SK-N-SH (cell line): ENCODE measurements at regions not wholly inside any gene's neighbourhood (a gene's known extent, or its start where the extent isn't known, plus 50 kb on each side); places are given as distances from the start of the nearest gene placed in this dataset.

Experiments
- CTCF ChIA-PET: fragments of 300-600, 350-600 bp; formaldehyde crosslinking; extraction: SDS; loops from one replicate; lab custom pipeline; 2021; lab: Yijun Ruan, JAX
- POLR2A ChIA-PET: fragments of 350-600 bp; sonication (Branson Sonifier 250); formaldehyde crosslinking; extraction: SDS; loops from one replicate; lab custom pipeline; 2020; ENCODE audit warnings: antibody characterized with exemption, inconsistent platforms; lab: Yijun Ruan, JAX
- DNase-seq: peaks from one replicate; pipeline ENCODE4 v3.0.0; 2012
- H2AFZ ChIP-seq: fragments of 200-600 bp; sonication (generic); 2 replicates; pipeline ENCODE4 v1.8.1; 2016; ENCODE audit warnings: antibody characterized with exemption, mild to moderate bottlenecking, low read depth
- H3F3A ChIP-seq: fragments of 200-600 bp; sonication (generic); replicated peaks from 2 replicates; pipeline ENCODE3; 2016; ENCODE audit warnings: antibody characterized with exemption, mild to moderate bottlenecking; ENCODE audit not compliant: insufficient read depth
- H3K27ac ChIP-seq, 2 experiments: fragments of 200-500 bp in 1 of 2; fragments of 200-600 bp in 1 of 2; sonication (Bioruptor generic) in 1 of 2; sonication (generic), shearing (Covaris generic) in 1 of 2; 2 replicates each; pipeline versions ENCODE4 v1.5.1 to v1.6.1; 2014 to 2016; ENCODE audit warnings: low read depth in 2 of 2, inconsistent platforms in 1 of 2, low read length in 1 of 2, mild to moderate bottlenecking in 1 of 2, mixed read lengths in 1 of 2
- H3K27me3 ChIP-seq: fragments of 200-600 bp; sonication (generic), shearing (Covaris generic); 2 replicates; pipeline ENCODE4 v1.6.1; 2016; ENCODE audit warnings: mixed run types; ENCODE audit not compliant: insufficient read depth
- H3K36me3 ChIP-seq, 2 experiments: fragments of 200-500 bp in 1 of 2; fragments of 200-600 bp in 1 of 2; sonication (Bioruptor generic) in 1 of 2; sonication (generic) in 1 of 2; replicated peaks in 1 of 2; 2 replicates each; pipeline versions ENCODE3 to v1.5.1; 2014 to 2016; ENCODE audit warnings: low read length in 1 of 2, mild to moderate bottlenecking in 1 of 2; ENCODE audit not compliant: insufficient read depth in 2 of 2, control insufficient read depth in 1 of 2
- H3K4me1 ChIP-seq, 2 experiments: fragments of 200-500 bp in 1 of 2; fragments of 200-600 bp in 1 of 2; sonication (Bioruptor generic) in 1 of 2; sonication (generic), shearing (Covaris generic) in 1 of 2; 2 replicates each; pipeline versions ENCODE4 v1.5.1 to v1.6.1; 2014 to 2016; ENCODE audit warnings: low read depth in 1 of 2, low read length in 1 of 2, mixed run types in 1 of 2; ENCODE audit not compliant: insufficient read depth in 2 of 2, control insufficient read depth in 1 of 2
- H3K4me2 ChIP-seq: fragments of 200-600 bp; sonication (generic), shearing (Covaris generic); 2 replicates; pipeline ENCODE4 v1.6.1; 2017; ENCODE audit warnings: mixed run types
- H3K4me3 ChIP-seq, 2 experiments: fragments of 200-500 bp in 1 of 2; fragments of 200-600 bp in 1 of 2; sonication (Bioruptor generic) in 1 of 2; sonication (generic), shearing (Covaris generic) in 1 of 2; 2 replicates each; pipeline versions ENCODE4 v1.5.1 to v1.8.1; 2014 to 2016; ENCODE audit warnings: low read depth in 2 of 2, inconsistent platforms in 1 of 2, low read length in 1 of 2, mild to moderate bottlenecking in 1 of 2, mixed read lengths in 1 of 2, moderate library complexity in 1 of 2
- H3K79me2 ChIP-seq: fragments of 200-600 bp; sonication (generic); 2 replicates; pipeline ENCODE4 v1.8.1; 2017; ENCODE audit warnings: mild to moderate bottlenecking; ENCODE audit not compliant: insufficient read depth
- H3K9ac ChIP-seq: fragments of 200-600 bp; sonication (generic); 2 replicates; pipeline ENCODE4 v1.6.1; 2017; ENCODE audit warnings: mixed run types
- H3K9me2 ChIP-seq: fragments of 200-600 bp; sonication (generic); 2 replicates; pipeline ENCODE4 v1.6.1; 2017; ENCODE audit warnings: mixed run types
- H3K9me3 ChIP-seq: fragments of 200-600 bp; sonication (generic); 2 replicates; pipeline ENCODE4 v1.6.1; 2017; ENCODE audit warnings: mixed run types, mild to moderate bottlenecking, moderate library complexity
- H4K20me1 ChIP-seq: fragments of 200-600 bp; sonication (generic); 2 replicates; pipeline ENCODE4 v1.6.1; 2017; ENCODE audit warnings: mild to moderate bottlenecking, mixed run types; ENCODE audit not compliant: insufficient read depth
- CHD2 ChIP-seq: fragments of 150-350 bp; IDR thresholded peaks from 2 replicates; pipeline ENCODE4 v1.6.1; 2018; ENCODE audit warnings: low read length; ENCODE audit not compliant: partially characterized antibody
- ELF1 ChIP-seq: IDR thresholded peaks from 2 replicates; pipeline ENCODE4 v1.4.0; 2012
- EP300 ChIP-seq, 2 experiments: IDR thresholded peaks; 2 replicates each; pipeline versions ENCODE4 v1.4.0 to v1.6.1; 2012; ENCODE audit warnings: borderline replicate concordance in 1 of 2, low read depth in 1 of 2, low read length in 1 of 2
- EZH2phosphoT487 ChIP-seq: fragments of 200-600 bp; sonication (generic); IDR thresholded peaks from 2 replicates; pipeline ENCODE4 v1.6.1; 2017; ENCODE audit warnings: low read depth, mixed run types, mild to moderate bottlenecking, antibody characterized with exemption, moderate library complexity, borderline replicate concordance
- FOSL2 ChIP-seq: IDR thresholded peaks from 2 replicates; pipeline ENCODE4 v1.4.0; 2012; ENCODE audit warnings: low read depth, mild to moderate bottlenecking, moderate library complexity, borderline replicate concordance
- FOXJ3 ChIP-seq: sonication (generic); formaldehyde crosslinking; IDR thresholded peaks from 2 replicates; pipeline ENCODE4 v1.5.1; 2020; ENCODE audit warnings: mild to moderate bottlenecking, missing genetic modification reagents
- GABPA ChIP-seq: IDR thresholded peaks from 2 replicates; pipeline ENCODE4 v1.4.0; 2012; ENCODE audit warnings: low read depth, mild to moderate bottlenecking
- MXI1 ChIP-seq: IDR thresholded peaks from 2 replicates; pipeline ENCODE4 v1.6.1; 2012; ENCODE audit warnings: mild to moderate bottlenecking, low read depth, low read length, improper control_type of control experiment
- NFIC ChIP-seq: IDR thresholded peaks from 2 replicates; pipeline ENCODE4 v1.4.0; 2012; ENCODE audit warnings: borderline replicate concordance
- NRF1 ChIP-seq: IDR thresholded peaks from 2 replicates; pipeline ENCODE4 v1.6.1; 2012; ENCODE audit warnings: low read depth, mild to moderate bottlenecking, low read length
- POLR2AphosphoS5 ChIP-seq: IDR thresholded peaks from 2 replicates; pipeline ENCODE4 v1.6.1; 2012; ENCODE audit warnings: low read depth, low read length
- RAD21 ChIP-seq: IDR thresholded peaks from 2 replicates; pipeline ENCODE4 v1.6.1; 2012; ENCODE audit warnings: mild to moderate bottlenecking, low read length
- RCOR1 ChIP-seq: fragments of 150-350 bp; IDR thresholded peaks from 2 replicates; pipeline ENCODE4 v1.6.1; 2017; ENCODE audit warnings: antibody characterized with exemption, low read length
- RXRA ChIP-seq: IDR thresholded peaks from 2 replicates; pipeline ENCODE4 v1.4.0; 2012; ENCODE audit warnings: low read depth, mild to moderate bottlenecking, borderline replicate concordance
- SIN3A ChIP-seq: IDR thresholded peaks from 2 replicates; pipeline ENCODE4 v1.6.1; 2012; ENCODE audit warnings: low read depth, mild to moderate bottlenecking, low read length, moderate library complexity, borderline replicate concordance
- TCF12 ChIP-seq: IDR thresholded peaks from 2 replicates; pipeline ENCODE4 v1.4.0; 2012
- TEAD4 ChIP-seq: IDR thresholded peaks from 2 replicates; pipeline ENCODE4 v1.4.0; 2012; ENCODE audit warnings: mild to moderate bottlenecking, borderline replicate concordance; ENCODE audit not compliant: insufficient read depth
- WGBS: methylation state at CpG from one replicate; pipeline ENCODE4 v1.1.6; 2017; ENCODE audit warnings: low lambda C conversion rate; 5-methylcytosine and 5-hydroxymethylcytosine counted together
- TF ChIP-seq, protein P1 (sequence below): fragments of 200-600 bp; sonication (generic); IDR thresholded peaks from 2 replicates; pipeline ENCODE4 v1.6.1; 2017; ENCODE audit warnings: antibody characterized with exemption, mild to moderate bottlenecking, moderate library complexity
- TF ChIP-seq, protein P2 (sequence below): IDR thresholded peaks from 2 replicates; pipeline ENCODE4 v1.6.1; 2012; ENCODE audit warnings: mild to moderate bottlenecking, low read depth, low read length, moderate library complexity
- TF ChIP-seq, protein P3 (sequence below): fragments of 150-350 bp; IDR thresholded peaks from 2 replicates; pipeline ENCODE4 v1.6.1; 2016; ENCODE audit warnings: mild to moderate bottlenecking, low read depth, low read length
- TF ChIP-seq, protein P4 (sequence below): IDR thresholded peaks from 2 replicates; pipeline ENCODE4 v1.4.0; 2012; ENCODE audit warnings: low read depth, borderline replicate concordance
- TF ChIP-seq, protein P5 (sequence below): fragments of 150-350 bp; IDR thresholded peaks from 2 replicates; pipeline ENCODE4 v1.6.1; 2017; ENCODE audit warnings: antibody characterized with exemption, low read length, low read depth, borderline replicate concordance
- TF ChIP-seq, protein P6 (sequence below): IDR thresholded peaks from 2 replicates; pipeline ENCODE4 v1.4.0; 2012; ENCODE audit warnings: low read depth

DNA sequence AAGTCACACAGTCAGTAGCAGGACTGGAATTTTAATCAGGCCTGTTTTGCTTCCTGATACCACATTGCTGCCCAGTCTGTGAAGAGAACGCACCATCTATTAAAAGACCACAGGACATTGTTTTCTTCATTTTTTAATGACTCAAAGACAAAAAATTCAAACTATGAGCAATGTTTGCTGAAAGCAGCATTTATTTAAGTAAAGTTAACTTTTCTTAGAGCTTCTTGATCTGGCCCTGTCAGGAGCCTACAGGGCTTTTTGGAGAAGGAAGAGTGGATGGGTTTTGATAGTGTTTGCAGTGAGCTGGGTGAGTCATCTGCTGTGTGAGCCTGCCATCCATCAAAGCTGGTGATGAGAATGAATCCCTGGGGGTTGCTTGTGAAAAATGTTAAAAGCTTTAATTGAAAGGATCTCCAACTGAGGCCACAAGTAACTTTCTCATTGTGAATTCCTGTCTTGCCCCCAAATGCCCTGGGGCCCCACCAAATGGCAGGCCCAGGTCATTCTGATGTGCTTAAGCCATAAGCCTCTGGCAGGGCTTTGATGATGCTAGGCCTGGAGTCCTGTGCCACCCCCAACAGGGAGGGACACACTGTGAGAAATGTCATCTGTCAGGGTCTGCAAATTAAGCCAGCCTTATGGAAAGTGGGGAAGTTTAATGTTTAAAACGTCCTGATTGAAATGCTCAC, 136.2 kb upstream of the PFN2 start:
- no peaks in the 10 kb centered on the region for H3K27me3 ChIP-seq
- CTCF ChIA-PET = interaction anchor here (0.9 kb wide), 1 partner anchor 17 kb away, joined by 3 read pairs; no protein-coding TSS in a partner anchor
- 5% methylated on average over 2 of the region's 2 CpGs for WGBS
- no peaks in the 10 kb centered on the region for H3K79me2 ChIP-seq
- H3K9me2 ChIP-seq = no peaks in the 10 kb centered on the region
- H3K36me3 ChIP-seq = no peaks in the 10 kb centered on the region
- peaks cover 16 to 24% of the 10 kb centered on the region in 2 experiments for H3K4me1 ChIP-seq
- H3K27ac ChIP-seq = peak overlapping the region; percentile 91 to 93
- H4K20me1 ChIP-seq = no peaks in the 10 kb centered on the region
- H3K9ac ChIP-seq = peak overlapping the region; percentile 29; the same call in 1 of the 2 replicates
- POLR2A ChIA-PET = no interaction called here
- H3K4me3 ChIP-seq = no peak overlapping the region; a peak in 1 of 4 replicates
- H2AFZ ChIP-seq = no peak overlapping the region
- peak overlapping the region; percentile 54 for H3K4me2 ChIP-seq
- no peaks in the 10 kb centered on the region for H3K9me3 ChIP-seq
- peak; percentile 15 for DNase-seq
- H3F3A ChIP-seq = peaks cover 32% of the 10 kb centered on the region
- no peak for TF ChIP-seq CHD2
- peak; percentile 96 for TF ChIP-seq TEAD4
- TF ChIP-seq EP300 (IDR thresholded peaks at IDR 0.05; ENCODE audit: borderline replicate concordance in 1 of 2, low read depth in 1 of 2, low read length in 1 of 2) = peak; percentile 73 to 97
- TF ChIP-seq FOSL2 = peak; percentile 96
- TF ChIP-seq, protein P1, sequence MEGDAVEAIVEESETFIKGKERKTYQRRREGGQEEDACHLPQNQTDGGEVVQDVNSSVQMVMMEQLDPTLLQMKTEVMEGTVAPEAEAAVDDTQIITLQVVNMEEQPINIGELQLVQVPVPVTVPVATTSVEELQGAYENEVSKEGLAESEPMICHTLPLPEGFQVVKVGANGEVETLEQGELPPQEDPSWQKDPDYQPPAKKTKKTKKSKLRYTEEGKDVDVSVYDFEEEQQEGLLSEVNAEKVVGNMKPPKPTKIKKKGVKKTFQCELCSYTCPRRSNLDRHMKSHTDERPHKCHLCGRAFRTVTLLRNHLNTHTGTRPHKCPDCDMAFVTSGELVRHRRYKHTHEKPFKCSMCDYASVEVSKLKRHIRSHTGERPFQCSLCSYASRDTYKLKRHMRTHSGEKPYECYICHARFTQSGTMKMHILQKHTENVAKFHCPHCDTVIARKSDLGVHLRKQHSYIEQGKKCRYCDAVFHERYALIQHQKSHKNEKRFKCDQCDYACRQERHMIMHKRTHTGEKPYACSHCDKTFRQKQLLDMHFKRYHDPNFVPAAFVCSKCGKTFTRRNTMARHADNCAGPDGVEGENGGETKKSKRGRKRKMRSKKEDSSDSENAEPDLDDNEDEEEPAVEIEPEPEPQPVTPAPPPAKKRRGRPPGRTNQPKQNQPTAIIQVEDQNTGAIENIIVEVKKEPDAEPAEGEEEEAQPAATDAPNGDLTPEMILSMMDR = no peak
- TF ChIP-seq ELF1 = peak; percentile 29; the same call in 1 of the 2 replicates
- no peak for TF ChIP-seq MXI1
- no peak for TF ChIP-seq EZH2phosphoT487
- peak; percentile 93 for TF ChIP-seq RXRA
- TF ChIP-seq, protein P2, sequence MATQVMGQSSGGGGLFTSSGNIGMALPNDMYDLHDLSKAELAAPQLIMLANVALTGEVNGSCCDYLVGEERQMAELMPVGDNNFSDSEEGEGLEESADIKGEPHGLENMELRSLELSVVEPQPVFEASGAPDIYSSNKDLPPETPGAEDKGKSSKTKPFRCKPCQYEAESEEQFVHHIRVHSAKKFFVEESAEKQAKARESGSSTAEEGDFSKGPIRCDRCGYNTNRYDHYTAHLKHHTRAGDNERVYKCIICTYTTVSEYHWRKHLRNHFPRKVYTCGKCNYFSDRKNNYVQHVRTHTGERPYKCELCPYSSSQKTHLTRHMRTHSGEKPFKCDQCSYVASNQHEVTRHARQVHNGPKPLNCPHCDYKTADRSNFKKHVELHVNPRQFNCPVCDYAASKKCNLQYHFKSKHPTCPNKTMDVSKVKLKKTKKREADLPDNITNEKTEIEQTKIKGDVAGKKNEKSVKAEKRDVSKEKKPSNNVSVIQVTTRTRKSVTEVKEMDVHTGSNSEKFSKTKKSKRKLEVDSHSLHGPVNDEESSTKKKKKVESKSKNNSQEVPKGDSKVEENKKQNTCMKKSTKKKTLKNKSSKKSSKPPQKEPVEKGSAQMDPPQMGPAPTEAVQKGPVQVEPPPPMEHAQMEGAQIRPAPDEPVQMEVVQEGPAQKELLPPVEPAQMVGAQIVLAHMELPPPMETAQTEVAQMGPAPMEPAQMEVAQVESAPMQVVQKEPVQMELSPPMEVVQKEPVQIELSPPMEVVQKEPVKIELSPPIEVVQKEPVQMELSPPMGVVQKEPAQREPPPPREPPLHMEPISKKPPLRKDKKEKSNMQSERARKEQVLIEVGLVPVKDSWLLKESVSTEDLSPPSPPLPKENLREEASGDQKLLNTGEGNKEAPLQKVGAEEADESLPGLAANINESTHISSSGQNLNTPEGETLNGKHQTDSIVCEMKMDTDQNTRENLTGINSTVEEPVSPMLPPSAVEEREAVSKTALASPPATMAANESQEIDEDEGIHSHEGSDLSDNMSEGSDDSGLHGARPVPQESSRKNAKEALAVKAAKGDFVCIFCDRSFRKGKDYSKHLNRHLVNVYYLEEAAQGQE = 0 out of 2 replicates have a peak, but pooled peaks have one; percentile 60
- TF ChIP-seq FOXJ3 (CRISPR knock-in tag) = no peak
- TF ChIP-seq TCF12 = peak; percentile 99
- no peak for TF ChIP-seq RAD21
- no peak for TF ChIP-seq NRF1
- TF ChIP-seq SIN3A = no peak; the same call in 1 of the 2 replicates
- TF ChIP-seq, protein P3, sequence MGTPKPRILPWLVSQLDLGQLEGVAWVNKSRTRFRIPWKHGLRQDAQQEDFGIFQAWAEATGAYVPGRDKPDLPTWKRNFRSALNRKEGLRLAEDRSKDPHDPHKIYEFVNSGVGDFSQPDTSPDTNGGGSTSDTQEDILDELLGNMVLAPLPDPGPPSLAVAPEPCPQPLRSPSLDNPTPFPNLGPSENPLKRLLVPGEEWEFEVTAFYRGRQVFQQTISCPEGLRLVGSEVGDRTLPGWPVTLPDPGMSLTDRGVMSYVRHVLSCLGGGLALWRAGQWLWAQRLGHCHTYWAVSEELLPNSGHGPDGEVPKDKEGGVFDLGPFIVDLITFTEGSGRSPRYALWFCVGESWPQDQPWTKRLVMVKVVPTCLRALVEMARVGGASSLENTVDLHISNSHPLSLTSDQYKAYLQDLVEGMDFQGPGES = no peak
- peak; percentile 81 for TF ChIP-seq NFIC
- TF ChIP-seq POLR2AphosphoS5 = peak; percentile 84
- TF ChIP-seq, protein P4, sequence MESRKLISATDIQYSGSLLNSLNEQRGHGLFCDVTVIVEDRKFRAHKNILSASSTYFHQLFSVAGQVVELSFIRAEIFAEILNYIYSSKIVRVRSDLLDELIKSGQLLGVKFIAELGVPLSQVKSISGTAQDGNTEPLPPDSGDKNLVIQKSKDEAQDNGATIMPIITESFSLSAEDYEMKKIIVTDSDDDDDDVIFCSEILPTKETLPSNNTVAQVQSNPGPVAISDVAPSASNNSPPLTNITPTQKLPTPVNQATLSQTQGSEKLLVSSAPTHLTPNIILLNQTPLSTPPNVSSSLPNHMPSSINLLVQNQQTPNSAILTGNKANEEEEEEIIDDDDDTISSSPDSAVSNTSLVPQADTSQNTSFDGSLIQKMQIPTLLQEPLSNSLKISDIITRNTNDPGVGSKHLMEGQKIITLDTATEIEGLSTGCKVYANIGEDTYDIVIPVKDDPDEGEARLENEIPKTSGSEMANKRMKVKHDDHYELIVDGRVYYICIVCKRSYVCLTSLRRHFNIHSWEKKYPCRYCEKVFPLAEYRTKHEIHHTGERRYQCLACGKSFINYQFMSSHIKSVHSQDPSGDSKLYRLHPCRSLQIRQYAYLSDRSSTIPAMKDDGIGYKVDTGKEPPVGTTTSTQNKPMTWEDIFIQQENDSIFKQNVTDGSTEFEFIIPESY = peak; percentile 75; the same call in 1 of the 2 replicates
- TF ChIP-seq GABPA = no peak
- TF ChIP-seq, protein P5, sequence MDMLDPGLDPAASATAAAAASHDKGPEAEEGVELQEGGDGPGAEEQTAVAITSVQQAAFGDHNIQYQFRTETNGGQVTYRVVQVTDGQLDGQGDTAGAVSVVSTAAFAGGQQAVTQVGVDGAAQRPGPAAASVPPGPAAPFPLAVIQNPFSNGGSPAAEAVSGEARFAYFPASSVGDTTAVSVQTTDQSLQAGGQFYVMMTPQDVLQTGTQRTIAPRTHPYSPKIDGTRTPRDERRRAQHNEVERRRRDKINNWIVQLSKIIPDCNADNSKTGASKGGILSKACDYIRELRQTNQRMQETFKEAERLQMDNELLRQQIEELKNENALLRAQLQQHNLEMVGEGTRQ = no peak
- TF ChIP-seq, protein P6, sequence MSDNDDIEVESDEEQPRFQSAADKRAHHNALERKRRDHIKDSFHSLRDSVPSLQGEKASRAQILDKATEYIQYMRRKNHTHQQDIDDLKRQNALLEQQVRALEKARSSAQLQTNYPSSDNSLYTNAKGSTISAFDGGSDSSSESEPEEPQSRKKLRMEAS = peak; percentile 70; the same call in 1 of the 2 replicates
- TF ChIP-seq RCOR1 = no peak
